H4 (cell line): ENCODE measurements at regions not wholly inside any gene's neighbourhood (a gene's known extent, or its start where the extent isn't known, plus 50 kb on each side); places are given as distances from the start of the nearest gene placed in this dataset.
A peak's percentile ranks its signal among the peaks of the same experiment; 100 is the strongest.

ENCODE experiments used
- DNase-seq: peaks from one replicate; pipeline ENCODE4 v3.0.0-alpha.2; 2015; ENCODE audit warnings: low spot score

GRCh38 chr9:20043035-20043434 is 254.2 kb upstream of the SLC24A2 start:
- DNase-seq = no peak

DNA sequence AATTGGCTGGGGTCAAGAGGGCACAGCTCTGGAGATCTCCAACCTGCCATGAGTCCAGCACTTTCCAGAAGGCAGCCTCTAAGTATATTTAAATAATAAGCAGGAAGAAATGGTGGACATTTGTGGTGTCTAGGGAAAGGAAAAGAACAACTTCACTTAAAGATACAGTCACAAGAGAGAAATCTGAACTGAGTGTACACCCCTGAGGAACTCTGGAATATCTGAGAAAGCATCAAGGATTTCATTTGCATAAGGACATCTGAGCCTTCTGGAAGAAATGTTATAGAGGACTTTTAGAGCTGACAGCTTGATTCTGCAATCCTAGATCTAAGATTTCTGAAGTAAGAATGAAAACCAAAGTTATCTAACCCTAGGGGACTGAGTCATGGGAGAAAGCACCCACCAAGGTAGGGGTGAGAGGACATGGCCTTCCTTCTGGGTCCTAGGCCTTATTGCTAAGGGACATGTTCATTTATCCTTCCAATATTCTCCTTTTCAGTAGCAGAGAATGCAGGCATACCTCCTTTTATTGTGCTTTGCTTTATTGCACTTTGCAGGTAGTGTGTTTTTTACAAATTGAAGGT is 253.4 kb upstream of the SLC24A2 start:
- no peak for DNase-seq

DNA sequence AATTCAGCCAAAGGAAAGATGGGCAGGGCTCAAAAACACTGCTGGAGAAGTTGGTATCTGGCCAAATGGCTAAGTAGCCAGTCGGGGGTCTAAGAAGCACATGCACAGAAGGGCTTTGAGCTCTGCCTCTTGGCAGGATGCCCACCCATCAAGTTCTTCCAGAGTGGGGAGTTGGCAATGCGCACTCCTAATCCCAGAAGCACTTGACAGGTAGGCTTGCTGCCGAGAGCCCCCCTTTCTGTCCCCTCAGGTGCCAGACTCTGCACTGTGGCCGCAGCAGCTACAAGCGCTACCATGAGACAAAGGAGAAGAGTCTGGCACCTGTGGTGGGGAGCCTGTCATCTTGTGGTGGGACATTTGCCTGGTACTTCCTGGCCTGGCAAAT is 252.9 kb upstream of the SLC24A2 start:
- no peak for DNase-seq

DNA sequence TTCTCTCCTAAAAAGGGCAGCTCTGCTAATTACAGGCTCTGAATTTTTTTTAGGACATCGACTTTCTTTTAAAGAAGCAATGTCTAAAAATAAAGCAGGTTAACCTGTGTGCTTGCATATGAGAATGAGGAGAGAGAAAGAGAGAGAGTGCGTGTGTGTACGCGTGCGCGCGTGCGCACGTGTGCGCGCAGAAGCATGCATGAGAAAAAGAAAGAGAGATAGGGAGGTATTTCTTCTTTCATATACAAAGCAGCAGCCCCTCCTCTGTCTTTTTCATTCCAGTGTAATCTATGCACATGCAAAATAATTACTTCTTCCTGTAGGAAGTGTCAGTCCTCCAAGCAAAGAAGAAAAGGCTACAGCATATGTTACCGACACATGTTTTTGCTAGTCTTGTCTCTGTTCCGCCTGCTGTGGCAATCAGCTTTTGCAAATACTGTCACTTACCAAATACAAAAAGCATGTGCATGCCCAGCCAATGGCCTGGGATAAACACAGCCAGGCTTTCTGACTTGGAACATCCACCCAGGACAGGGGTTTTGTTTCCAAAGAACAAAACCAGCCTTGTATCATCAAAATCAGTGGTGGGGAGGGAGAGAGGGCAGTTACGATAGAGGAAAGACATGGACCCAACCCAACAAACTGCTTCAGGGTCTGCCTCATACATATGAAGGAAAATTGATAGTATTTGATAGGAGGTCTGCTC is 252.3 kb upstream of the SLC24A2 start:
- DNase-seq = no peak

- no peak for DNase-seq
Measured at GRCh38 chr9:20037699-20038098, 248.9 kb upstream of the SLC24A2 start.

DNA sequence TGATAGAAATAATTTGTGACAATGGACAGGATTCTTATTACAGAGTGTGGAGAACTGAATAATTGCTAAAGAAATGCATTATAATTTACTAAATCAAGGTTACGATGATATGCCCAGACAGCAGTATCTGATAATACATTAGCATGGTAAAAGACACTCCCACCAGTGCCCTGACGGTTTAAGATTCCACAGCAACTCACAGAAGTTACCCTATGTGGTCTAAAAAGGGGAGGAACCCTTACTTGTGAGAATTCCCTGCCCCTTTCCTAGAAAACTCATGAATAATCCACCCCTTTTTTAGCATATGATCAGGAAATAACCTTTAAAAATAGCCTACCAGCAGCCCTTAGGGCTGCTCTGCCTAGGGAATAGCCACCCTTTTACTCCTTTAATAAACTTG is 244.7 kb upstream of the SLC24A2 start:
- DNase-seq = no peak

DNA sequence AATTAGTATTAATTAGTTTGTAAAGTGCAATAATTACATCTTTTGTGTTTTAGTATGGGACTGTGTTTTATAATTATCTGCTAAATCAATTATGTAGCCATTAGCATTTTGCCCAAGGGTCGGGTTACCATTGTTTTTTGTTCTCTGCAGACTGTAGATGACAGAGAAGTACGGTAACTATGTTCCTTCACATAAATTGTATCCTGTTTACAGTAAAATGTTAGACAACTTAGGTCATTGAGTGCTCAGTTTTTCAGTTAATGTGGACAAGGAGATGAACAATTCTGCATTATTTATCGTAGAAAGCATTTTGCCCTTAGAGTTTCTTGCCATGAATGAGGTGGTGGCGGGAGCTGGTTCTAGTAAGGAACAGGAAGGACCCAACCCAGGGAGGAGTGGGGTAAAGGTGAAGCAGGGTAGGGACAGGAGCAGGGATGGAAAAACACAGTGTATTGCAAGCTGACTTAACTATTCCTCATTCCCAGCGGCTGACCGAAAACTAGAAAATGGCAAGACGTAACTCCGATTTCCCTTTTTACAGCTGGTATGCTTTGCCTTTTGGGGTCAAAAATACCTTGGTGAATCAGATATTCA is 243.7 kb upstream of the SLC24A2 start:
- DNase-seq = no peak

GRCh38 chr9:20031836-20032235 is 243.0 kb upstream of the SLC24A2 start:
- DNase-seq = no peak

DNA sequence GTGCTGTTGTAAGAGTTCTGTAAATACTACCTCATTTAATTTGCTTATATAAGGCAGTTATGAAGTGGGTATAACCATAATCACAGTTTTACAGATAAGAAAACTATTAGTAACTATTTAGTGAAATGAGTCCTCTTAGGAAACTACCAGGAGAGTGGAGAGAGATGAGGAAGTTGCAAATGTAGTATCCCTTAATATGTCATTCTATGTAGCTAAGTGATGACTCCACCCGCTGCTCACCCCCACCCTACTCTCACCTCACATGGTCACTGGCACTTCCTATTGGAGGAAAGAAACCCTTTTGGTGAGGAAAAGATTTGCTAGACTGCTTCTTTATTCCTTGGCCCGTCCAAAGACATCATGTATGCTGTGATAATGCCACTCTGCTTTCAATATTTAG is 241.8 kb upstream of the SLC24A2 start:
- no peak for DNase-seq

GRCh38 chr9:20030221-20030620 is 241.4 kb upstream of the SLC24A2 start:
- DNase-seq = no peak

DNA sequence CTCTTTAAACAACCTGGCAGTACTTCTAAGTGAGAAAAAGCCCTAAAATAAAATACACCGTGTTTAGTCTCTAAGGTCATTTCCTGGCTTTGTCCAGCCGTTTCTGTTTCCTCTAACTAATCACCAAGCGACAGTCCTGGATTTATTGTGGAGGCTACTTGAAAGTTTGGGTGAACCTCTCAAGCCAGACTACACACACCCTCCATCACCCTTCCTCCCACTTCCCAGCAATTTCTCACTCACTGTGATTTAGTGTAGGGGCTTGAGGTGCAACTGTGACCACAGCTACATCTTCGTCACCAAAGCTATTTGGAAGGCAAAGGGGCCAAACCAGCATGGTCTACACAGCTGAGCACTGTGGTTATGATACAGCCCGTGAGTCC is 240.0 kb upstream of the SLC24A2 start:
- DNase-seq = no peak

- DNase-seq = no peak
Measured at GRCh38 chr9:20028192-20028848, 239.5 kb upstream of the SLC24A2 start.

DNA sequence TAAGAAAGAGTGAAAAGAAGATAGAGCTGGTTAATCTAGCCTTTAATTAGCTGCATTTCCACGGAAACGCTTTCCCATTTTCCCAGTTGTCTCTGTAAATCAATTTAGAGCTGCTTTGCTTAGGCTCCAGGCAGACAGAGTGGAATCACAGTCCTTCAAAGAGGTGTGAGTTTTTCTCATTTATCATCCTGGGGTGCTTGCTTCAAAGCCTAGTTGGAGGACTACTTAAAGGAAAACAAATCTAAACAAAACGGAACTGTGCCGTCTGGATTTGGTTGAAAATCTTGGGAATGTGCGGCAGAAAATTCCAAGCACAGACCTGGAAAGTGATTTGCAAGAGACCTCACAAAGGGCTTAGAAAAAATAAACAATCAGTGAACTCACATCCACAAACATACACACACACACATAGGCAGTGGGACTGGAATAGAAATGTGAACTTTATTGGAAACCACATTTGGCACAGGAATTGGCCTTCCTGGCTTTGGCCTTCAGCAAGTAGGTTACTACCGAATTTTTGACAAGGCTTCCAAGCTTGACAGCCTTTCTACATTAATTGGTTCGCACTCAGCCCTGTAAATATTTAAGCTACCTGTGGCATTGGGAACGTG is 235.2 kb upstream of the SLC24A2 start:
- DNase-seq = peak; percentile 75

GRCh38 chr9:20023210-20023905 is 234.5 kb upstream of the SLC24A2 start:
- DNase-seq = no peak

- DNase-seq = no peak
Measured at GRCh38 chr9:20022410-20022809, 233.6 kb upstream of the SLC24A2 start.

DNA sequence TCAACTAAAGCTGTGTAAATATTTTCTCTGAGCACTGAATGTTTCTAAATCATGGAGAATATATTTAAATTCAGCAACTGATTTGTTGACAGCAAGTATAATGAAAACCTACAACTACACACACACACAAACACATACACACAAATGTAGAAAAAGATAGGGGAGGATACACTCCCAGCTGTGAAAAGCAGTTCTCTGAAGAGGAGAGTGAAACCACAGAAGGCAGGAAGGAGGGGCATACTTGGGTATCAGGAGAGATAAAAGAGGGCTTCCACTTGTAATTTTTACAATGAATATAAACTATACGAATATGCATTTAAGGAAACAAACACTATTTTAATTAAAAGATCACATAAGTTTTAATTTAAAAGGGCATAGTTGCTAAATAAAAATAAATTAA is 227.8 kb upstream of the SLC24A2 start:
- DNase-seq = no peak

- no peak for DNase-seq
Measured at GRCh38 chr9:20015427-20015931, 226.6 kb upstream of the SLC24A2 start.

GRCh38 chr9:20014168-20014567 is 225.3 kb upstream of the SLC24A2 start:
- no peak for DNase-seq

- DNase-seq = no peak
Measured at GRCh38 chr9:20012232-20012631, 223.4 kb upstream of the SLC24A2 start.

GRCh38 chr9:20009606-20010005 is 220.8 kb upstream of the SLC24A2 start:
- no peak for DNase-seq

- no peak for DNase-seq
Measured at GRCh38 chr9:20002011-20002410, 213.2 kb upstream of the SLC24A2 start.

DNA sequence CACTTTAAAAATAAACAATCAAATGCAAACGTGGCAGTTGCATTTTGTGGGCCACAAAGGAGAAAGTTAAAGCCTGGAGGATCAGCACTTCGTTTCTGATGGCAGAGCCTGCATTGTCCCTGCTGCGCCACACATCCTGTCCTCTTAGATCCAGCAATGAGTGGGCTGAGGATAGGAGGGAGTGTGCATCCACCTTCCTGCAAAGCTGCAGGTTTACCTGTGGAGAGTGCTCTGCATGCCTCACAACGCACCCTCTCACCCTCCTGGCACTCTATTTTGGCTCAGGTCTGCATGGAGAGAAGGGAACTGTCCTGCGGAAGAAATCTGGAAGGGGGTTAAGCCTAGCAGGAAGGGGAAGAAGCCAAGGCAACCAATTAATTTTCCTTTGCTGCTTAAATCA is 212.2 kb upstream of the SLC24A2 start:
- DNase-seq = no peak
